ENCODE measurements at regions not wholly inside any gene's neighbourhood (a gene's known extent, or its start where the extent isn't known, plus 50 kb on each side); places are given as distances from the start of the nearest gene placed in this dataset.

GRCh38 chr1:5551274-5551975, 440.8 kb downstream of the NPHP4 start (continued):
- TF ChIP-seq NR3C1 (CRISPR knock-in tag; conservative IDR thresholded peaks at IDR 0.05; ENCODE audit: low read depth): no peak
- TF ChIP-seq ZNF671 (CRISPR knock-in tag; IDR thresholded peaks at IDR 0.05): no peak
- no peak for TF ChIP-seq CTCF (IDR thresholded peaks at IDR 0.05)
- TF ChIP-seq GTF2I (CRISPR knock-in tag; conservative IDR thresholded peaks at IDR 0.05): no peak
- TF ChIP-seq ZSCAN18 (CRISPR knock-in tag; IDR thresholded peaks at IDR 0.05): no peak

- no peak overlapping the region for H3K4me3 Mint-ChIP-seq
- peaks cover 3% of the 10 kb centered on the region; the same call in 1 of the 2 replicates for H3K27me3 Mint-ChIP-seq (ENCODE audit: low read depth)
- ChIA-PET POLR2A (no interaction called here), CTCF (no interaction called here)
- peaks cover 91% of the 10 kb centered on the region for H3K9me3 Mint-ChIP-seq
- H3K4me1 Mint-ChIP-seq: no peaks in the 10 kb centered on the region
- no peak overlapping the region for H3K27ac Mint-ChIP-seq
- ATAC-seq (no peak), DNase-seq (ENCODE audit: low spot score) (no peak)
- peaks cover 62% of the 10 kb centered on the region for H3K36me3 Mint-ChIP-seq
- TF ChIP-seq FOXJ3 (CRISPR knock-in tag; IDR thresholded peaks at IDR 0.05; ENCODE audit: borderline replicate concordance) (no peak), STAT6 (CRISPR knock-in tag; conservative IDR thresholded peaks at IDR 0.05; ENCODE audit: low read depth) (no peak), FOXK1 (CRISPR knock-in tag; IDR thresholded peaks at IDR 0.05) (no peak), SMAD3 (CRISPR knock-in tag; IDR thresholded peaks at IDR 0.05; ENCODE audit: borderline replicate concordance) (no peak), ARID4B (CRISPR knock-in tag; IDR thresholded peaks at IDR 0.05; ENCODE audit: borderline replicate concordance) (no peak), CREM (CRISPR knock-in tag; IDR thresholded peaks at IDR 0.05) (no peak), ATF3 (CRISPR knock-in tag; conservative IDR thresholded peaks at IDR 0.05) (no peak), ZNF232 (CRISPR knock-in tag; IDR thresholded peaks at IDR 0.05) (no peak), AFF4 (CRISPR knock-in tag; IDR thresholded peaks at IDR 0.05; ENCODE audit: borderline replicate concordance) (no peak), ZNF138 (CRISPR knock-in tag; conservative IDR thresholded peaks at IDR 0.05) (no peak), JAZF1 (CRISPR knock-in tag; IDR thresholded peaks at IDR 0.05) (no peak), IRF1 (CRISPR knock-in tag; IDR thresholded peaks at IDR 0.05) (no peak), NFYB (CRISPR knock-in tag; conservative IDR thresholded peaks at IDR 0.05; ENCODE audit: low read depth) (no peak), SP1 (CRISPR knock-in tag; conservative IDR thresholded peaks at IDR 0.05) (no peak), TEAD1 (CRISPR knock-in tag; IDR thresholded peaks at IDR 0.05) (no peak)
Observed at GRCh38 chr1:5548266-5548665, 444.0 kb downstream of the NPHP4 start.

All from WTC11 (cell line).